BJ (cell line): ENCODE measurements at regions not wholly inside any gene's neighbourhood (a gene's known extent, or its start where the extent isn't known, plus 50 kb on each side); places are given as distances from the start of the nearest gene placed in this dataset.

Source experiments
- CTCF ChIA-PET: fragments of 350-600 bp; formaldehyde crosslinking; extraction: SDS; loops from one replicate; lab custom pipeline; 2021; ENCODE audit warnings: antibody characterized with exemption, inconsistent platforms; lab: Yijun Ruan, JAX
- POLR2A ChIA-PET: fragments of 300-600 bp; sonication (Branson Sonifier 250); formaldehyde crosslinking; extraction: SDS; loops from one replicate; lab custom pipeline; 2021; ENCODE audit warnings: antibody characterized with exemption; lab: Charles Lee
- DNase-seq: peaks from one replicate; pipeline ENCODE4 v3.0.0-alpha.2; 2011; ENCODE audit warnings: low read depth
- H3K27me3 ChIP-seq: 2 replicates; pipeline ENCODE4 v1.6.0; 2011; ENCODE audit warnings: low read length; ENCODE audit not compliant: control insufficient read depth, insufficient read depth
- H3K36me3 ChIP-seq: 2 replicates; pipeline ENCODE4 v1.5.1; 2011; ENCODE audit warnings: low read length; ENCODE audit not compliant: control insufficient read depth, insufficient read depth
- H3K4me3 ChIP-seq: 2 replicates; pipeline ENCODE4 v1.5.1; 2011; ENCODE audit warnings: low read depth, mild to moderate bottlenecking, control low read depth, low read length
- TF ChIP-seq, protein P1 (sequence below): IDR thresholded peaks from 2 replicates; pipeline ENCODE4 v1.5.1; 2011; ENCODE audit warnings: low read depth, mild to moderate bottlenecking, control low read depth, inconsistent platforms, low read length, moderate library complexity; ENCODE audit not compliant: insufficient read depth

DNA sequence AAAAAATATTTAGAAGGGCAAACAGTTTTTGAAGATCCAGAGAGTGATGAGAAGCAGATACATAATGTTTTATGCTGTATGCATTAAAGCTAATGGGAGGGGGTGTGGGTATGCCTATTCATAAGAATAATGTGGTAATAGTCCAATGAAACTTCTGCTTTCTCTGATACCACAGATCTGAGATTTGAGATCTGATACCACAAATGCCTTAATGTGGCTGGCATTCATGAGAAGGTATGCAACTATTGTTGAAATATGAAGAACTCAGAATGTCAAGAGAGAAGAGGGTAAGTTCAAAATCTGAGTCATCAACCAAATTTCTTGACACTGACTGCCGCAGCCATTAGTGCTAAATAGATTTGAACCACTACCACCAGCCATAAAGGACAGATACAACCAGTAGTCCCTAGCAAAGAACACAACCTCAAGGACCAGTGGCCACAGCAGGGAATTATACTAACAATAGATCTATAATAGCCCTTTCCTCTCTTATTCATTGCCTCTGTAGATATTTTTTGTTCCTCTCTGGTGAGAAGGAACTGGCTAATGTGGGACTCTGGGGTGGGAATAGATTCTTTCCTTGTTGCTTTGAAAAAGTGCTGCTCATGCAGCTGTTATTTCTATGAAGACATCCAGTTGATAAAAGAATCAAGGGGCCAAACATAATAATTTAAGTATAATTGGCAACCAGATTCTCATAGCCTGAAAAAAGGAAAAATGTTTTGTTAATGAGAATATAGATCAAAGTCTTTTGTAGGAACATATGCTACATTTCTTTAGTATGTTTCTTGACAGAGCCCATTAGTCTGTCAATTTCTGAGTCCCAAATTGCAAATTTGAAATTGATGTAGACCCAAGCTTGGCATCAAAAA lies 256.5 kb upstream of the ZNF608 start:
- ChIA-PET CTCF (interaction anchor here (1.5 kb wide), 1 partner anchor 10 kb away, joined by 4 read pairs; no protein-coding TSS in a partner anchor), POLR2A (no interaction called here)
- Histone ChIP-seq H3K27me3 (no peaks in the 10 kb centered on the region), H3K4me3 (no peak overlapping the region), H3K36me3 (no peaks in the 10 kb centered on the region)
- TF ChIP-seq, protein P1, sequence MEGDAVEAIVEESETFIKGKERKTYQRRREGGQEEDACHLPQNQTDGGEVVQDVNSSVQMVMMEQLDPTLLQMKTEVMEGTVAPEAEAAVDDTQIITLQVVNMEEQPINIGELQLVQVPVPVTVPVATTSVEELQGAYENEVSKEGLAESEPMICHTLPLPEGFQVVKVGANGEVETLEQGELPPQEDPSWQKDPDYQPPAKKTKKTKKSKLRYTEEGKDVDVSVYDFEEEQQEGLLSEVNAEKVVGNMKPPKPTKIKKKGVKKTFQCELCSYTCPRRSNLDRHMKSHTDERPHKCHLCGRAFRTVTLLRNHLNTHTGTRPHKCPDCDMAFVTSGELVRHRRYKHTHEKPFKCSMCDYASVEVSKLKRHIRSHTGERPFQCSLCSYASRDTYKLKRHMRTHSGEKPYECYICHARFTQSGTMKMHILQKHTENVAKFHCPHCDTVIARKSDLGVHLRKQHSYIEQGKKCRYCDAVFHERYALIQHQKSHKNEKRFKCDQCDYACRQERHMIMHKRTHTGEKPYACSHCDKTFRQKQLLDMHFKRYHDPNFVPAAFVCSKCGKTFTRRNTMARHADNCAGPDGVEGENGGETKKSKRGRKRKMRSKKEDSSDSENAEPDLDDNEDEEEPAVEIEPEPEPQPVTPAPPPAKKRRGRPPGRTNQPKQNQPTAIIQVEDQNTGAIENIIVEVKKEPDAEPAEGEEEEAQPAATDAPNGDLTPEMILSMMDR = no peak
- DNase-seq = no peak

DNA sequence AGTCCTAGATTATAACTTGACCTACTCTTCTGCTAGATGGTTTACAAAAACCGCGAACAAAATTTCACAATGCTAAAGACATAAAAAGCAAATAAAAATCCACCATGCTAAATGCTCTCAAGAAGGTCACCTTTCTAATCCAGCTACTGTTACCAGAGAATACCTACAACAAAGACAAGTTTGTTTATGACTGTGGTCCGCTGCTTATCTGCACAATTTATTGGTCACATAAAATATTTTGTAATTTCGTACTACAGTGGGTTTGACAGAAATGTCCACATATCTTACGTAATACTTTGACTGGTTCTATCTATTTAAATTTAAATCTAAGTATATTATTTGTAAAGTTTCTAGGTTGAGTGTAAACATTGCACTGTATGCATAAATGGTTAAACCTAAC lies 257.6 kb upstream of the ZNF608 start:
- Histone ChIP-seq H3K4me3 (no peak overlapping the region), H3K27me3 (no peaks in the 10 kb centered on the region), H3K36me3 (no peaks in the 10 kb centered on the region)
- TF ChIP-seq, protein P1 = no peak
- ChIA-PET CTCF (no interaction called here), POLR2A (no interaction called here)
- DNase-seq = no peak

DNA sequence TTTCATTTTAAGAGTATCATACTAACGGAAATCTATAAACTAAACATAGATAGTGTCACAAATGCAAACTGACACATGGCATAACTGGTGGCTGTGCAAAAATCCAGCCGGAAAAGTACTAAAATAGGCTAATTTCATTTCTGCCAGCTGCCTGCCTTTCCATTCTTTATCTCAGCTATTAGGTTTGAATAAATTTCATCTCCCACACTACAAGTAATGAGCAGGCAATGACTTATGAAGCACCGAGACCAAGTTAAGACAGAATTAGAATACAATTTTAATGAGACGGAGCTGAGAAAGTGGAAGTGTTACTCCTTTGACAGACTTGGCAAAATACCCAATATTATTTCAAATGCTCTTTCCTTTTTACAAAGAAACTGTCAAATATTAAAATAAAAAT lies 258.8 kb upstream of the ZNF608 start:
- H3K36me3 ChIP-seq = no peaks in the 10 kb centered on the region
- ChIA-PET CTCF (no interaction called here), POLR2A (no interaction called here)
- TF ChIP-seq, protein P1 = no peak
- DNase-seq = no peak
- H3K4me3 ChIP-seq = no peak overlapping the region
- H3K27me3 ChIP-seq = no peaks in the 10 kb centered on the region

DNA sequence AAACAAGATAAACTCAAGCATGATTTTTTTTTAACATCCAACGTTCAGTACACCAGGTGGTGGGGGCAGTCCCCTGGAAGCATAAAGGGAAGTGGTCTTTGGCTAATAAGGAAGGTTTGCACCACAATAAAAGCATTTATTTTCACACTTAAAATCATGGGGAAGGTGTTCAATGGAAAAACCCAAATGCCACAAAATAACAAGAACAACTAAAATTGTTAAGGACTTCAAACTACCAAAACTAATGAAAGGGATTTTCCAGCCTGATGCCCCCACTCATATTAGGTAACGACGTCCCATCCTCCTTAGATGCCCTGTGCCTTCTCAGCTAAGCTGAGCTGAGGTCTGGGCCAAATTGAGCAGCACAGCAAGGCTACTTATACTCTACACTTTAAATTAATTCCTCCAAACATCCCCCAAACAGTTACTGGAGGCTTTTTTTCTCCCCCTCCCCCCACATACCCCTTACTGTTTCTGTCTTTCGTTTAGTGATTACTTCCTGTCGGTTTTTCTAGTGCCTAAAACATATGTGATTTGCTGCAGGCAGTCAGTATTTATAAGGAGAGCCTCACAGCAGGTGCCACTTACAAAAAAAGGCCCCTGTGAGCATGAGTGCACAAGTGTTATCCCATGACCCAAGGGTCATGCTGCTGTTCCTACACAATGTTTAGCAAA lies 259.7 kb upstream of the ZNF608 start:
- Histone ChIP-seq H3K27me3 (no peaks in the 10 kb centered on the region), H3K4me3 (no peak overlapping the region), H3K36me3 (no peaks in the 10 kb centered on the region)
- CTCF ChIA-PET = no interaction called here
- POLR2A ChIA-PET = no interaction called here
- DNase-seq = no peak
- TF ChIP-seq, protein P1 = no peak

DNA sequence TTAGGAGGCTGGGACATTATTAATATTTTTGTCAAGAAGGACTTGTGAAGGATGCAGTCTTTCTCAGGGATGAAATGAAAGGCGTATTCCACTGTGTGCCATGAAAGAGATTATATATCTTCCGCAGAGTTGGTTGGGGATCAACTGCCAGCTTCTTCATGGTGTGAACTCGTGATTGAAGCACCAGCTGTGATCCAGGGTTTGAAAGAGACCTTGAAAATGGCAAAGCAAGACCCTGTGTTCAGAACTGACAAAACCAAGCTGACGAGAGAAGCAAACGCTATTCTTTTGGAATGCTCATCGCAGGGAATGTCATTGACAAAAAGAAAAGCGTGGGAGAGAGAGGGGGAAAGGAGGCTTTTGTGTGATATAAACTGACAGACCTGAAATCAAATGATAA lies 263.9 kb upstream of the ZNF608 start:
- ChIA-PET CTCF (no interaction called here), POLR2A (no interaction called here)
- no peak for DNase-seq
- no peak overlapping the region for H3K4me3 ChIP-seq
- H3K27me3 ChIP-seq = peaks cover 2% of the 10 kb centered on the region; the same call in 1 of the 2 replicates
- no peaks in the 10 kb centered on the region for H3K36me3 ChIP-seq
- TF ChIP-seq, protein P1 = no peak
